ENCODE measurements at regions not wholly inside any gene's neighbourhood (a gene's known extent, or its start where the extent isn't known, plus 50 kb on each side); places are given as distances from the start of the nearest gene placed in this dataset.

- no peak overlapping the region for H3K4me3 Mint-ChIP-seq
- DNase-seq (no peak), ATAC-seq (ENCODE audit: low read depth in 2 of 2) (no peak)
- peaks cover 0 to 6% (median 0%) of the 10 kb centered on the region in 7 donors for H3K9me3 Mint-ChIP-seq
- Histone ChIP-seq H3K36me3 (ENCODE audit: control insufficient read depth, insufficient read depth, low read length) (no peaks in the 10 kb centered on the region), H3K27ac (ENCODE audit: insufficient read depth, low read length, poor library complexity, severe bottlenecking) (no peak overlapping the region), H3K27me3 (ENCODE audit: control insufficient read depth, insufficient read depth, low read length) (peaks cover 6% of the 10 kb centered on the region), H3K4me1 (ENCODE audit: control insufficient read depth, insufficient read depth, low read length, poor library complexity, severe bottlenecking) (no peaks in the 10 kb centered on the region), H3K9me3 (ENCODE audit: control insufficient read depth in 2 of 2, low read length in 2 of 2) (no peaks in the 10 kb centered on the region), H3K4me3 (ENCODE audit: low read depth, low read length) (no peak overlapping the region)
- H3K27ac Mint-ChIP-seq = no peak overlapping the region
- no peaks in the 10 kb centered on the region for H3K36me3 Mint-ChIP-seq
- peaks cover 0 to 13% (median 6%) of the 10 kb centered on the region in 4 donors for H3K4me1 Mint-ChIP-seq
- peaks cover 37% of the 10 kb centered on the region for H3K27me3 Mint-ChIP-seq
Observed at GRCh38 chr2:105473011-105473410, 74.2 kb upstream of the FHL2 start.

- peaks cover 42% of the 10 kb centered on the region for H3K27me3 Mint-ChIP-seq
- H3K4me3 Mint-ChIP-seq = no peak overlapping the region
Observed at GRCh38 chr2:105470979-105471378, 72.1 kb upstream of the FHL2 start.

GRCh38 chr2:105469781-105470180 lies 70.9 kb upstream of the FHL2 start:
- Histone ChIP-seq H3K27ac (ENCODE audit: insufficient read depth, low read length, poor library complexity, severe bottlenecking) (no peak overlapping the region), H3K27me3 (ENCODE audit: control insufficient read depth, insufficient read depth, low read length) (peaks cover 6% of the 10 kb centered on the region), H3K36me3 (ENCODE audit: control insufficient read depth, insufficient read depth, low read length) (no peaks in the 10 kb centered on the region), H3K9me3 (ENCODE audit: control insufficient read depth in 2 of 2, low read length in 2 of 2) (no peaks in the 10 kb centered on the region), H3K4me1 (ENCODE audit: control insufficient read depth, insufficient read depth, low read length, poor library complexity, severe bottlenecking) (no peaks in the 10 kb centered on the region), H3K4me3 (ENCODE audit: low read depth, low read length) (no peak overlapping the region)
- Mint-ChIP-seq H3K36me3 (no peaks in the 10 kb centered on the region), H3K9me3 (peaks cover 0 to 6% (median 0%) of the 10 kb centered on the region in 7 donors), H3K27ac (no peak overlapping the region), H3K4me3 (no peak overlapping the region), H3K27me3 (peaks cover 39% of the 10 kb centered on the region), H3K4me1 (peaks cover 0 to 18% (median 9%) of the 10 kb centered on the region in 4 donors)
- ATAC-seq (ENCODE audit: low read depth in 2 of 2) (no peak), DNase-seq (no peak)

More at GRCh38 chr2:105470979-105471378, 72.1 kb upstream of the FHL2 start:
- no peaks in the 10 kb centered on the region for H3K36me3 Mint-ChIP-seq
- H3K27ac Mint-ChIP-seq = no peak overlapping the region
- Histone ChIP-seq H3K27me3 (ENCODE audit: control insufficient read depth, insufficient read depth, low read length) (peaks cover 6% of the 10 kb centered on the region), H3K27ac (ENCODE audit: insufficient read depth, low read length, poor library complexity, severe bottlenecking) (no peak overlapping the region), H3K9me3 (ENCODE audit: control insufficient read depth in 2 of 2, low read length in 2 of 2) (no peaks in the 10 kb centered on the region), H3K4me3 (ENCODE audit: low read depth, low read length) (no peak overlapping the region), H3K4me1 (ENCODE audit: control insufficient read depth, insufficient read depth, low read length, poor library complexity, severe bottlenecking) (no peaks in the 10 kb centered on the region), H3K36me3 (ENCODE audit: control insufficient read depth, insufficient read depth, low read length) (no peaks in the 10 kb centered on the region)
- ATAC-seq (ENCODE audit: low read depth in 2 of 2) (no peak), DNase-seq (no peak)
- peaks cover 0 to 3% (median 0%) of the 10 kb centered on the region in 7 donors for H3K9me3 Mint-ChIP-seq
- peaks cover 0 to 18% (median 9%) of the 10 kb centered on the region in 4 donors for H3K4me1 Mint-ChIP-seq

- peaks cover 6% of the 10 kb centered on the region for H3K27me3 ChIP-seq (ENCODE audit: control insufficient read depth, insufficient read depth, low read length)
- no peaks in the 10 kb centered on the region for H3K9me3 ChIP-seq (ENCODE audit: control insufficient read depth in 2 of 2, low read length in 2 of 2)
- H3K4me1 ChIP-seq (ENCODE audit: control insufficient read depth, insufficient read depth, low read length, poor library complexity, severe bottlenecking) = no peaks in the 10 kb centered on the region
- peaks cover 30% of the 10 kb centered on the region for H3K27me3 Mint-ChIP-seq
- H3K27ac ChIP-seq (ENCODE audit: insufficient read depth, low read length, poor library complexity, severe bottlenecking) = no peak overlapping the region
- DNase-seq = no peak
- no peak for ATAC-seq (ENCODE audit: low read depth in 2 of 2)
- H3K36me3 ChIP-seq (ENCODE audit: control insufficient read depth, insufficient read depth, low read length) = no peaks in the 10 kb centered on the region
- peaks cover 0 to 18% (median 6%) of the 10 kb centered on the region in 4 donors for H3K4me1 Mint-ChIP-seq
- H3K9me3 Mint-ChIP-seq = peaks cover 0 to 8% (median 0%) of the 10 kb centered on the region in 7 donors
- no peak overlapping the region for H3K4me3 ChIP-seq (ENCODE audit: low read depth, low read length)
- no peaks in the 10 kb centered on the region for H3K36me3 Mint-ChIP-seq
- H3K27ac Mint-ChIP-seq = peak overlapping the region in 1 of 3 donors; percentile 27
- peak overlapping the region in 2 of 4 donors; percentile 31 to 41 for H3K4me3 Mint-ChIP-seq
Observed at GRCh38 chr2:105468582-105469042, 69.8 kb upstream of the FHL2 start.

GRCh38 chr2:105464325-105464724 lies 65.5 kb upstream of the FHL2 start:
- Mint-ChIP-seq H3K27ac (no peak overlapping the region), H3K27me3 (peaks cover 16% of the 10 kb centered on the region), H3K4me3 (no peak overlapping the region), H3K9me3 (peaks cover 0 to 8% (median 0%) of the 10 kb centered on the region in 7 donors), H3K36me3 (no peaks in the 10 kb centered on the region), H3K4me1 (peaks cover 0 to 15% (median 6%) of the 10 kb centered on the region in 4 donors)
- no peaks in the 10 kb centered on the region for H3K9me3 ChIP-seq (ENCODE audit: control insufficient read depth in 2 of 2, low read length in 2 of 2)
- H3K36me3 ChIP-seq (ENCODE audit: control insufficient read depth, insufficient read depth, low read length) = no peaks in the 10 kb centered on the region
- DNase-seq (no peak), ATAC-seq (ENCODE audit: low read depth in 2 of 2) (no peak)
- H3K27ac ChIP-seq (ENCODE audit: insufficient read depth, low read length, poor library complexity, severe bottlenecking) = no peak overlapping the region
- no peak overlapping the region for H3K4me3 ChIP-seq (ENCODE audit: low read depth, low read length)
- peaks cover 6% of the 10 kb centered on the region for H3K27me3 ChIP-seq (ENCODE audit: control insufficient read depth, insufficient read depth, low read length)
- H3K4me1 ChIP-seq (ENCODE audit: control insufficient read depth, insufficient read depth, low read length, poor library complexity, severe bottlenecking) = no peaks in the 10 kb centered on the region

GRCh38 chr2:105460048-105460732 lies 61.3 kb upstream of the FHL2 start:
- Histone ChIP-seq H3K27ac (ENCODE audit: insufficient read depth, low read length, poor library complexity, severe bottlenecking) (no peak overlapping the region), H3K4me1 (ENCODE audit: control insufficient read depth, insufficient read depth, low read length, poor library complexity, severe bottlenecking) (no peaks in the 10 kb centered on the region), H3K4me3 (ENCODE audit: low read depth, low read length) (no peak overlapping the region), H3K9me3 (ENCODE audit: control insufficient read depth in 2 of 2, low read length in 2 of 2) (no peaks in the 10 kb centered on the region), H3K36me3 (ENCODE audit: control insufficient read depth, insufficient read depth, low read length) (no peaks in the 10 kb centered on the region), H3K27me3 (ENCODE audit: control insufficient read depth, insufficient read depth, low read length) (peaks cover 6% of the 10 kb centered on the region)
- no peaks in the 10 kb centered on the region for H3K4me1 Mint-ChIP-seq
- DNase-seq = no peak
- no peak for ATAC-seq (ENCODE audit: low read depth in 2 of 2)
- peaks cover 9% of the 10 kb centered on the region for H3K27me3 Mint-ChIP-seq
- H3K9me3 Mint-ChIP-seq = peaks cover 0 to 4% (median 0%) of the 10 kb centered on the region in 7 donors
- H3K4me3 Mint-ChIP-seq = no peak overlapping the region
- H3K27ac Mint-ChIP-seq = no peak overlapping the region
- no peaks in the 10 kb centered on the region for H3K36me3 Mint-ChIP-seq

GRCh38 chr2:105458076-105458475 lies 59.2 kb upstream of the FHL2 start:
- H3K27ac Mint-ChIP-seq = no peak overlapping the region
- H3K4me1 ChIP-seq (ENCODE audit: control insufficient read depth, insufficient read depth, low read length, poor library complexity, severe bottlenecking) = no peaks in the 10 kb centered on the region

GRCh38 chr2:105455488-105456003 lies 56.7 kb upstream of the FHL2 start:
- no peak overlapping the region for H3K27ac Mint-ChIP-seq
- H3K4me1 Mint-ChIP-seq = no peaks in the 10 kb centered on the region
- ATAC-seq (ENCODE audit: low read depth in 2 of 2) = no peak
- no peak overlapping the region for H3K27ac ChIP-seq (ENCODE audit: insufficient read depth, low read length, poor library complexity, severe bottlenecking)
- H3K4me3 ChIP-seq (ENCODE audit: low read depth, low read length) = no peak overlapping the region
- peaks cover 17% of the 10 kb centered on the region for H3K27me3 Mint-ChIP-seq
- peaks cover 0 to 2% (median 0%) of the 10 kb centered on the region in 7 donors for H3K9me3 Mint-ChIP-seq
- H3K9me3 ChIP-seq (ENCODE audit: control insufficient read depth in 2 of 2, low read length in 2 of 2) = no peaks in the 10 kb centered on the region
- no peaks in the 10 kb centered on the region for H3K36me3 ChIP-seq (ENCODE audit: control insufficient read depth, insufficient read depth, low read length)
- DNase-seq = no peak
- H3K36me3 Mint-ChIP-seq = no peaks in the 10 kb centered on the region
- H3K4me3 Mint-ChIP-seq = no peak overlapping the region
- peaks cover 9% of the 10 kb centered on the region for H3K27me3 ChIP-seq (ENCODE audit: control insufficient read depth, insufficient read depth, low read length)
- no peaks in the 10 kb centered on the region for H3K4me1 ChIP-seq (ENCODE audit: control insufficient read depth, insufficient read depth, low read length, poor library complexity, severe bottlenecking)

More at GRCh38 chr2:105458076-105458475, 59.2 kb upstream of the FHL2 start:
- Mint-ChIP-seq H3K36me3 (no peaks in the 10 kb centered on the region), H3K4me1 (no peaks in the 10 kb centered on the region), H3K4me3 (no peak overlapping the region), H3K9me3 (peaks cover 0 to 2% (median 0%) of the 10 kb centered on the region in 7 donors), H3K27me3 (peaks cover 5% of the 10 kb centered on the region)
- Histone ChIP-seq H3K36me3 (ENCODE audit: control insufficient read depth, insufficient read depth, low read length) (no peaks in the 10 kb centered on the region), H3K9me3 (ENCODE audit: control insufficient read depth in 2 of 2, low read length in 2 of 2) (no peaks in the 10 kb centered on the region), H3K4me3 (ENCODE audit: low read depth, low read length) (no peak overlapping the region), H3K27ac (ENCODE audit: insufficient read depth, low read length, poor library complexity, severe bottlenecking) (no peak overlapping the region), H3K27me3 (ENCODE audit: control insufficient read depth, insufficient read depth, low read length) (peaks cover 6% of the 10 kb centered on the region)
- no peak for DNase-seq
- ATAC-seq (ENCODE audit: low read depth in 2 of 2) = no peak
